ENCODE measurements at regions not wholly inside any gene's neighbourhood (a gene's known extent, or its start where the extent isn't known, plus 50 kb on each side); places are given as distances from the start of the nearest gene placed in this dataset.
A peak's percentile ranks its signal among the peaks of the same experiment; 100 is the strongest.

DNA sequence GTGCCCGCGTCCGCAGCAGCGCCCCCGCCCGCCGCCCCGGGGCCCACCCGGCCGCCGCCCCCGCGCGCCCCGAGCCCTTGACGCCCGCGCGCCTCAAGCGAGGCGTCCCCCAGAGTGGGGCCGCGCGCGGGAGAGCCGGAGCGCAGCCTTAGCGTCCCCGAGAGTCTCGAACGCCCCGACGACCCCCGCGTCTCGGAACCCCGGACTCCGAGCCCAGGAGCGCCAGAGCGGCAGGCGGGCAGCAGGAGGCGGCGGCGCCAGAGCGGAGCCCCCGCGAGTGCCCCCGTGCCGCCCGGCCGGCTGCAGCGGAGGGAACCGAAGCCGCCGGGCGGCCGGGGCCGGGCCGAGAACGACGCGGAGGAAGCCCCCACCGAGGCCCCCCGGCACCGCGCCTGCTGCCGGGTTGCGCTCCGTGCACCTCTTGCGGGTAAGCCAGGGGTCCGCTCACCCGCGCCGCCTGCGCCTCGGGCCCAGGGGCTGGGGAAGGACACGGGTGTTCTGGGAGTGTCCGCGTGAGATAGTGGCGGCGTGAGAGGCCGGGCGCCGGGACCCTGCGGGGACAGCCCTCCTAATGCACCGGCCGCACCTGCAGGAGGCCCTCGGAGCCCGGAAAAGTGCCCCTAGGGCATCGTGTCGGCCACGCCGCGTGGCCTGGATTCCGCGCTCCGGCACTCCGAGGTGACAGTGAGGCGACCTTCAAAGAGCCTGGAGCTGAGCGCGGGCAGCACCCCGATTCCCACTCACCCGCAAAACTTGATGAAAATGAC, 52.0 kb upstream of the ULK4 start:
- H3K9ac ChIP-seq (ENCODE audit: extremely low read depth, insufficient read length, low read length) = peak overlapping the region; percentile 43
- H2BK5ac ChIP-seq (ENCODE audit: insufficient read length, low read length) = no peak overlapping the region
- no CpG with 5 or more reads among the region's 103 CpGs for WGBS (ENCODE audit: extremely low coverage, insufficient read length, low lambda C conversion rate)
- no peak overlapping the region for H3K27ac ChIP-seq (ENCODE audit: insufficient read length, low read depth, low read length)
- H3K79me2 ChIP-seq (ENCODE audit: insufficient read depth, low read length) = peaks cover 3% of the 10 kb centered on the region; the same call in 1 of the 2 replicates
- H3K36me3 Mint-ChIP-seq (ENCODE audit: insufficient read depth in 1 of 3, low read depth in 3 of 3) = no peaks in the 10 kb centered on the region; a peak in 1 of 7 replicates
- H2AK5ac ChIP-seq (ENCODE audit: insufficient read length, low read length) = no peak overlapping the region
- DNase-seq = no peak
- H3K9me3 Mint-ChIP-seq = no peaks in the 10 kb centered on the region; a peak in 1 of 5 replicates
- peak overlapping the region; percentile 58 for H3K4me2 ChIP-seq (ENCODE audit: insufficient read depth, insufficient read length, low read length)
- peaks cover 4% of the 10 kb centered on the region; the same call in 1 of the 2 replicates for H3K4me1 ChIP-seq (ENCODE audit: insufficient read depth, low read length)
- no peak overlapping the region for H2AFZ ChIP-seq (ENCODE audit: low read length)
- no peak overlapping the region for H2BK120ac ChIP-seq (ENCODE audit: low read depth, low read length, poor library complexity, severe bottlenecking)
- no peak overlapping the region for H3K4ac ChIP-seq (ENCODE audit: low read depth, low read length)
- H3K14ac ChIP-seq (ENCODE audit: insufficient read depth, low read length) = peak overlapping the region; percentile 83
- TF ChIP-seq, protein P1, sequence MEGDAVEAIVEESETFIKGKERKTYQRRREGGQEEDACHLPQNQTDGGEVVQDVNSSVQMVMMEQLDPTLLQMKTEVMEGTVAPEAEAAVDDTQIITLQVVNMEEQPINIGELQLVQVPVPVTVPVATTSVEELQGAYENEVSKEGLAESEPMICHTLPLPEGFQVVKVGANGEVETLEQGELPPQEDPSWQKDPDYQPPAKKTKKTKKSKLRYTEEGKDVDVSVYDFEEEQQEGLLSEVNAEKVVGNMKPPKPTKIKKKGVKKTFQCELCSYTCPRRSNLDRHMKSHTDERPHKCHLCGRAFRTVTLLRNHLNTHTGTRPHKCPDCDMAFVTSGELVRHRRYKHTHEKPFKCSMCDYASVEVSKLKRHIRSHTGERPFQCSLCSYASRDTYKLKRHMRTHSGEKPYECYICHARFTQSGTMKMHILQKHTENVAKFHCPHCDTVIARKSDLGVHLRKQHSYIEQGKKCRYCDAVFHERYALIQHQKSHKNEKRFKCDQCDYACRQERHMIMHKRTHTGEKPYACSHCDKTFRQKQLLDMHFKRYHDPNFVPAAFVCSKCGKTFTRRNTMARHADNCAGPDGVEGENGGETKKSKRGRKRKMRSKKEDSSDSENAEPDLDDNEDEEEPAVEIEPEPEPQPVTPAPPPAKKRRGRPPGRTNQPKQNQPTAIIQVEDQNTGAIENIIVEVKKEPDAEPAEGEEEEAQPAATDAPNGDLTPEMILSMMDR (conservative IDR thresholded peaks at IDR 0.05) = no peak
- peaks cover 19 to 22% of the 10 kb centered on the region in 2 experiments for H3K4me1 Mint-ChIP-seq
- H3K79me1 ChIP-seq (ENCODE audit: insufficient read depth, low read depth, low read length, poor library complexity, severe bottlenecking) = peaks cover 9% of the 10 kb centered on the region
- no peak overlapping the region for H4K91ac ChIP-seq (ENCODE audit: insufficient read length, low read depth, low read length)
- H3K27me3 Mint-ChIP-seq (ENCODE audit: low read depth) = peaks cover 4% of the 10 kb centered on the region
- H4K5ac ChIP-seq (ENCODE audit: insufficient read length, low read depth, low read length) = no peak overlapping the region
- peak overlapping the region; percentile 71 to 83 for H3K4me3 Mint-ChIP-seq
- no peak overlapping the region for H3K23ac ChIP-seq (ENCODE audit: insufficient read length, low read depth, low read length)
- no peaks in the 10 kb centered on the region for H3K9me3 ChIP-seq (ENCODE audit: control insufficient read depth, low read depth, low read length)
- no peak overlapping the region for H4K8ac ChIP-seq (replicated peaks; ENCODE audit: insufficient read length, low read depth, low read length)
- H2BK15ac ChIP-seq (ENCODE audit: low read depth, low read length) = no peak overlapping the region; the same call in 1 of the 2 replicates
- no peaks in the 10 kb centered on the region for H4K20me1 ChIP-seq (ENCODE audit: control insufficient read depth, insufficient read depth, insufficient read length)
- H3K27ac Mint-ChIP-seq = no peak overlapping the region
- no peaks in the 10 kb centered on the region for H3K27me3 ChIP-seq (ENCODE audit: insufficient read depth, low read length)
- no peak overlapping the region for H3T11ph ChIP-seq (ENCODE audit: low read length)
- peaks cover 15% of the 10 kb centered on the region for H3K23me2 ChIP-seq (ENCODE audit: insufficient read length, low read depth, low read length, poor library complexity, severe bottlenecking)
- H3K18ac ChIP-seq (ENCODE audit: insufficient read length, low read depth, low read length) = no peak overlapping the region
- H3K56ac ChIP-seq (ENCODE audit: insufficient read length, low read depth, low read length) = no peak overlapping the region
- no peak overlapping the region for H2BK20ac ChIP-seq (ENCODE audit: low read depth, low read length, poor library complexity, severe bottlenecking)
- H2BK12ac ChIP-seq (ENCODE audit: insufficient read length, low read depth, low read length) = no peak overlapping the region
